Bronchial epithelial cell (primary cell): ENCODE measurements at regions not wholly inside any gene's neighbourhood (a gene's known extent, or its start where the extent isn't known, plus 50 kb on each side); places are given as distances from the start of the nearest gene placed in this dataset.

Experiments used
- DNase-seq: peaks from one replicate; pipeline ENCODE4 v3.0.0-alpha.2; 2010; ENCODE audit warnings: low read depth
- FAIRE-seq: peaks from 2 replicates; lab custom pipeline; 2011; peaks lifted over from hg19 to GRCh38; lab: Jason Lieb, UNC
- H3K27me3 ChIP-seq: 2 replicates; pipeline ENCODE4 v1.5.1; 2011; ENCODE audit warnings: low read length; ENCODE audit not compliant: control insufficient read depth, insufficient read depth
- H3K36me3 ChIP-seq: 2 replicates; pipeline ENCODE4 v1.5.1; 2011; ENCODE audit warnings: low read length; ENCODE audit not compliant: control insufficient read depth, insufficient read depth
- H3K4me3 ChIP-seq: 2 replicates; pipeline ENCODE4 v1.5.1; 2011; ENCODE audit warnings: mild to moderate bottlenecking, low read depth, low read length, control low read depth
- CTCF ChIP-seq: IDR thresholded peaks from 2 replicates; pipeline ENCODE4 v1.5.1; 2011; ENCODE audit warnings: mild to moderate bottlenecking, moderate library complexity, low read length, control low read depth, inconsistent platforms; ENCODE audit not compliant: insufficient read depth, severe bottlenecking

- Histone ChIP-seq H3K27me3 (no peaks in the 10 kb centered on the region), H3K4me3 (no peak overlapping the region), H3K36me3 (no peaks in the 10 kb centered on the region)
- no peak for TF ChIP-seq CTCF
- FAIRE-seq (no peak), DNase-seq (no peak)
These were observed 218.8 kb upstream of the PKDCC start for GRCh38 chr2:41829052-41829451.

GRCh38 chr2:41830600-41830999 is 217.2 kb upstream of the PKDCC start:
- H3K4me3 ChIP-seq = no peak overlapping the region
- FAIRE-seq = no peak
- H3K27me3 ChIP-seq = no peaks in the 10 kb centered on the region
- DNase-seq = no peak
- H3K36me3 ChIP-seq = no peaks in the 10 kb centered on the region
- no peak for TF ChIP-seq CTCF

- FAIRE-seq (no peak), DNase-seq (no peak)
- Histone ChIP-seq H3K36me3 (no peaks in the 10 kb centered on the region), H3K4me3 (no peak overlapping the region), H3K27me3 (no peaks in the 10 kb centered on the region)
- TF ChIP-seq CTCF = no peak
These were observed 215.6 kb upstream of the PKDCC start for GRCh38 chr2:41832218-41832617.

- Histone ChIP-seq H3K27me3 (no peaks in the 10 kb centered on the region), H3K4me3 (no peak overlapping the region), H3K36me3 (no peaks in the 10 kb centered on the region)
- TF ChIP-seq CTCF = no peak
- DNase-seq (no peak), FAIRE-seq (no peak)
These were observed 212.4 kb upstream of the PKDCC start for GRCh38 chr2:41835401-41835800.

- FAIRE-seq = no peak
- TF ChIP-seq CTCF = no peak
- no peaks in the 10 kb centered on the region for H3K36me3 ChIP-seq
- H3K27me3 ChIP-seq = no peaks in the 10 kb centered on the region
- no peak overlapping the region for H3K4me3 ChIP-seq
- peak; percentile 30 for DNase-seq
These were observed 210.9 kb upstream of the PKDCC start for GRCh38 chr2:41836948-41837347.

GRCh38 chr2:41837610-41838009 is 210.2 kb upstream of the PKDCC start:
- DNase-seq (no peak), FAIRE-seq (no peak)
- Histone ChIP-seq H3K36me3 (no peaks in the 10 kb centered on the region), H3K4me3 (no peak overlapping the region), H3K27me3 (no peaks in the 10 kb centered on the region)
- no peak for TF ChIP-seq CTCF
